ENCODE measurements at regions not wholly inside any gene's neighbourhood (a gene's known extent, or its start where the extent isn't known, plus 50 kb on each side); places are given as distances from the start of the nearest gene placed in this dataset.

DNA sequence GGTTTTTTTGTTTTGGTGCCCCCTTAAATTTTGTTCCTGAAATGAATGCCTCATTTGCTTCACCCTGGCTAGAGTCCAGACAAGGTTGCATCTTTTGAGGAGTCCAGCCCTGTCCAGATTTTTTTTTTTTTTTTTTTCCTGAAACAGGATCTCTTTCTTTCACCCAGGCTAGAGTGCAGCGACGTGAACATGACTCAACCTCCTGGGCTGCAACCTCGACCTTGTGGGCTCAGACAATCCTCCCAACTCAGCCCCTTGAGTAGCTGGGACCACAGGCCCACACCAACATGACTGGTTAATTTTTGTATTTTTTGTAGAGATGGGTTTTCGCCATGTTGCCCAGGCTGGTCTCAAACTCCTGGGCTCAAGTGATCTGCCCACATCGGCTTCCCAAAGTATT, 469.0 kb upstream of the BRINP1 start:
- Histone ChIP-seq H3K79me2 (ENCODE audit: insufficient read depth, low read length) (no peaks in the 10 kb centered on the region), H3K36me3 (ENCODE audit: insufficient read depth, low read length) (no peaks in the 10 kb centered on the region), H3K4me1 (ENCODE audit: insufficient read depth, low read length) (no peaks in the 10 kb centered on the region), H3K27me3 (ENCODE audit: insufficient read depth, low read length) (no peaks in the 10 kb centered on the region), H3K4me3 (ENCODE audit: insufficient read depth, low read length) (no peak overlapping the region), H2AFZ (ENCODE audit: low read length) (no peak overlapping the region), H3K4me2 (ENCODE audit: insufficient read depth, low read length) (no peak overlapping the region), H3K27ac (ENCODE audit: low read depth, low read length) (no peak overlapping the region), H4K20me1 (ENCODE audit: insufficient read depth, low read length) (no peaks in the 10 kb centered on the region), H3K9me3 (ENCODE audit: low read depth, low read length) (no peaks in the 10 kb centered on the region)
- DNase-seq (ENCODE audit: insufficient read length, low spot score, missing footprints), result no peak
- TF ChIP-seq, protein P1, sequence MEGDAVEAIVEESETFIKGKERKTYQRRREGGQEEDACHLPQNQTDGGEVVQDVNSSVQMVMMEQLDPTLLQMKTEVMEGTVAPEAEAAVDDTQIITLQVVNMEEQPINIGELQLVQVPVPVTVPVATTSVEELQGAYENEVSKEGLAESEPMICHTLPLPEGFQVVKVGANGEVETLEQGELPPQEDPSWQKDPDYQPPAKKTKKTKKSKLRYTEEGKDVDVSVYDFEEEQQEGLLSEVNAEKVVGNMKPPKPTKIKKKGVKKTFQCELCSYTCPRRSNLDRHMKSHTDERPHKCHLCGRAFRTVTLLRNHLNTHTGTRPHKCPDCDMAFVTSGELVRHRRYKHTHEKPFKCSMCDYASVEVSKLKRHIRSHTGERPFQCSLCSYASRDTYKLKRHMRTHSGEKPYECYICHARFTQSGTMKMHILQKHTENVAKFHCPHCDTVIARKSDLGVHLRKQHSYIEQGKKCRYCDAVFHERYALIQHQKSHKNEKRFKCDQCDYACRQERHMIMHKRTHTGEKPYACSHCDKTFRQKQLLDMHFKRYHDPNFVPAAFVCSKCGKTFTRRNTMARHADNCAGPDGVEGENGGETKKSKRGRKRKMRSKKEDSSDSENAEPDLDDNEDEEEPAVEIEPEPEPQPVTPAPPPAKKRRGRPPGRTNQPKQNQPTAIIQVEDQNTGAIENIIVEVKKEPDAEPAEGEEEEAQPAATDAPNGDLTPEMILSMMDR (IDR thresholded peaks at IDR 0.05; ENCODE audit: extremely low read depth, low read depth, low read length), result no peak

DNA sequence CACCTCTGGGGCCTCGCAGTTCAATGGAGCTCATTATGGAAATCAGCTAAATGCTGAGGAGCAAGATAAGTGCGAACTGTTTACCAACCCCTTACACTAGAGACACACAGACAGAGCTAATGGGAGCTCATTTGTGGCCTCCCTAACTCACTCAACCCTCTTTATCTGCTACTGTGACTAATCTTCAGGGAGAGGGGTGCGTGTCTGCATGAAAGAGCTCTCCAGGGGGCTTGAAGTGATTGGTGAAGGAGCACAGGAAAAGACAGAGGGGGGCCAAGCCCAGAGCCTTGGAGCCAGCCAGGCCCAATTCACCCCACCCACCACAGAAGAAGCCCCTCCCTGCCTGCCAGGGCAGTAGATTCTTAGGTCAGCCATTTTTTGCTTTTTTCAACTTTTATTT, 466.8 kb upstream of the BRINP1 start:
- no peak for DNase-seq (ENCODE audit: insufficient read length, low spot score, missing footprints)
- H3K27ac ChIP-seq (ENCODE audit: low read depth, low read length), result no peak overlapping the region
- H3K27me3 ChIP-seq (ENCODE audit: insufficient read depth, low read length), result no peaks in the 10 kb centered on the region
- no peaks in the 10 kb centered on the region for H3K4me1 ChIP-seq (ENCODE audit: insufficient read depth, low read length)
- H3K9me3 ChIP-seq (ENCODE audit: low read depth, low read length), result no peaks in the 10 kb centered on the region
- H3K36me3 ChIP-seq (ENCODE audit: insufficient read depth, low read length), result no peaks in the 10 kb centered on the region
- no peak overlapping the region for H3K4me3 ChIP-seq (ENCODE audit: insufficient read depth, low read length)
- H3K79me2 ChIP-seq (ENCODE audit: insufficient read depth, low read length), result no peaks in the 10 kb centered on the region
- no peaks in the 10 kb centered on the region for H4K20me1 ChIP-seq (ENCODE audit: insufficient read depth, low read length)
- H2AFZ ChIP-seq (ENCODE audit: low read length), result no peak overlapping the region
- TF ChIP-seq, protein P1 (IDR thresholded peaks at IDR 0.05; ENCODE audit: extremely low read depth, low read depth, low read length), result no peak
- H3K4me2 ChIP-seq (ENCODE audit: insufficient read depth, low read length), result no peak overlapping the region

- Histone ChIP-seq H3K9me3 (ENCODE audit: low read depth, low read length) (no peaks in the 10 kb centered on the region), H3K27ac (ENCODE audit: low read depth, low read length) (no peak overlapping the region), H3K4me1 (ENCODE audit: insufficient read depth, low read length) (no peaks in the 10 kb centered on the region), H3K27me3 (ENCODE audit: insufficient read depth, low read length) (no peaks in the 10 kb centered on the region), H3K36me3 (ENCODE audit: insufficient read depth, low read length) (no peaks in the 10 kb centered on the region), H3K4me2 (ENCODE audit: insufficient read depth, low read length) (no peak overlapping the region), H2AFZ (ENCODE audit: low read length) (no peak overlapping the region), H4K20me1 (ENCODE audit: insufficient read depth, low read length) (no peaks in the 10 kb centered on the region), H3K4me3 (ENCODE audit: insufficient read depth, low read length) (no peak overlapping the region), H3K79me2 (ENCODE audit: insufficient read depth, low read length) (no peaks in the 10 kb centered on the region)
- DNase-seq (ENCODE audit: insufficient read length, low spot score, missing footprints), result no peak
- TF ChIP-seq, protein P1 (IDR thresholded peaks at IDR 0.05; ENCODE audit: extremely low read depth, low read depth, low read length), result no peak
Observed at GRCh38 chr9:119834064-119834620, 464.9 kb upstream of the BRINP1 start.

DNA sequence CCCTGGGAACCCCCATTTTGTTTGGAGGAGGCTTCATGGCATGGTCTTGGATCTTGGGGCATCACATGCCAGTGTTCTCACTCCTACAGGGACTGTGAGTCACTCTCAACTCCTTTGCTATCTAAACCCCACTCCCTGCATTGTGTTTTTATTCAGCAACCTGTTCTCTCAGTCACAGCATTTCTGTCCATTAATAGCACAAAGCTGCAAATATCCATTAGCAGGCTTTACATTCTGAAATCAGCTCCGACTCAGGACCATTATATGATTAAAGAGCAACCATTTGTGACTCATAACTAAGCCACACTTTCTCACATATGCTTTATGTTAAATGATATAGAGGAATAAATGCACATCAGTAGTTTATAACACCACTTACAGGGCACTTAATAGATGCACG, 462.1 kb upstream of the BRINP1 start:
- TF ChIP-seq, protein P1 (IDR thresholded peaks at IDR 0.05; ENCODE audit: extremely low read depth, low read depth, low read length), result no peak
- DNase-seq (ENCODE audit: insufficient read length, low spot score, missing footprints), result no peak
- Histone ChIP-seq H3K9me3 (ENCODE audit: low read depth, low read length) (no peaks in the 10 kb centered on the region), H3K27me3 (ENCODE audit: insufficient read depth, low read length) (no peaks in the 10 kb centered on the region), H3K36me3 (ENCODE audit: insufficient read depth, low read length) (no peaks in the 10 kb centered on the region), H3K4me2 (ENCODE audit: insufficient read depth, low read length) (no peak overlapping the region), H4K20me1 (ENCODE audit: insufficient read depth, low read length) (no peaks in the 10 kb centered on the region), H3K79me2 (ENCODE audit: insufficient read depth, low read length) (no peaks in the 10 kb centered on the region), H3K27ac (ENCODE audit: low read depth, low read length) (no peak overlapping the region), H3K4me1 (ENCODE audit: insufficient read depth, low read length) (no peaks in the 10 kb centered on the region), H2AFZ (ENCODE audit: low read length) (no peak overlapping the region), H3K4me3 (ENCODE audit: insufficient read depth, low read length) (no peak overlapping the region)

Data from osteoblast (primary cell).